K562 (cell line): ENCODE measurements at regions not wholly inside any gene's neighbourhood (a gene's known extent, or its start where the extent isn't known, plus 50 kb on each side); places are given as distances from the start of the nearest gene placed in this dataset.

Experiments
- ATF7 ChIP-seq: fragments of 450-650 bp; IDR thresholded peaks from 2 replicates; pipeline ENCODE4 v1.7.1; 2014; ENCODE audit warnings: mild to moderate bottlenecking, moderate library complexity
- FOXM1 ChIP-seq, 2 experiments: fragments of 450-650 bp in 1 of 2; sonication (generic) in 1 of 2; formaldehyde crosslinking in 1 of 2; IDR thresholded peaks; 2 replicates each; pipeline versions ENCODE4 v1.6.1 to v1.9.0; 2017 to 2022; ENCODE audit warnings: low read depth in 2 of 2, mild to moderate bottlenecking in 2 of 2, missing genetic modification reagents in 1 of 2, moderate library complexity in 1 of 2
- JUND ChIP-seq, 2 experiments: IDR thresholded peaks; 2 replicates in 1 of 2; 3 replicates in 1 of 2; pipeline ENCODE4 v1.6.1; 2011; ENCODE audit warnings: borderline replicate concordance in 2 of 2, low read depth in 2 of 2, low read length in 2 of 2, improper control_type of control experiment in 1 of 2, missing biosample characterization in 1 of 2, missing genetic modification characterization in 1 of 2, missing genetic modification reagents in 1 of 2
- NFIX ChIP-seq: fragments of 250-450 bp; sonication (Bioruptor Pico); IDR thresholded peaks from 2 replicates; pipeline ENCODE4 v1.4.0; 2020; ENCODE audit warnings: low read depth, mild to moderate bottlenecking, moderate library complexity
- SAFB2 ChIP-seq: fragments of 200-400 bp; formaldehyde crosslinking; IDR thresholded peaks from 2 replicates; pipeline ENCODE4 v1.6.1; 2018; ENCODE audit warnings: borderline replicate concordance, low read length, low read depth, moderate library complexity; ENCODE audit not compliant: severe bottlenecking
- SIN3A ChIP-seq, 2 experiments: fragments of 150-350 bp in 1 of 2; IDR thresholded peaks; 2 replicates each; pipeline ENCODE4 v1.6.1; 2011 to 2016; ENCODE audit warnings: borderline replicate concordance in 2 of 2, low read depth in 2 of 2, low read length in 2 of 2, mild to moderate bottlenecking in 2 of 2, moderate library complexity in 2 of 2; ENCODE audit not compliant: control insufficient read depth in 1 of 2
- TAF1 ChIP-seq: IDR thresholded peaks from 2 replicates; pipeline ENCODE4 v1.6.1; 2011; ENCODE audit warnings: mild to moderate bottlenecking, low read length, moderate library complexity; ENCODE audit not compliant: insufficient read depth, control insufficient read depth, severe bottlenecking; ENCODE audit errors: extremely low read depth
- ZC3H8 ChIP-seq: fragments of 450-650 bp; IDR thresholded peaks from 2 replicates; pipeline ENCODE4 v1.6.1; 2017
- ZNF165 ChIP-seq: fragments of 250-450 bp; sonication (Bioruptor Pico); IDR thresholded peaks from 2 replicates; pipeline ENCODE4 v1.4.0; 2020; ENCODE audit warnings: borderline replicate concordance
- ZNF23 ChIP-seq: fragments of 250-450 bp; sonication (Bioruptor Pico); IDR thresholded peaks from 2 replicates; pipeline ENCODE4 v1.4.0; 2020; ENCODE audit warnings: mild to moderate bottlenecking
- ZNF384 ChIP-seq: IDR thresholded peaks from 2 replicates; pipeline ENCODE4 v1.6.1; 2012; ENCODE audit warnings: low read depth, low read length, improper control_type of control experiment
- TF ChIP-seq, protein P1 (sequence below): sonication (generic); formaldehyde crosslinking; IDR thresholded peaks from 2 replicates; pipeline ENCODE4 v1.8.1; 2022; ENCODE audit warnings: missing genetic modification reagents
- TF ChIP-seq, protein P2 (sequence below): fragments of 450-650 bp; conservative IDR thresholded peaks from 2 replicates; pipeline ENCODE4 v1.6.1; 2016; ENCODE audit warnings: missing genetic modification characterization, low read depth, mild to moderate bottlenecking, control low read depth, missing compliant biosample characterization
- TF ChIP-seq, protein P3 (sequence below): sonication (generic); formaldehyde crosslinking; IDR thresholded peaks from 2 replicates; pipeline ENCODE4 v1.5.0; 2020; ENCODE audit warnings: missing genetic modification reagents

DNA sequence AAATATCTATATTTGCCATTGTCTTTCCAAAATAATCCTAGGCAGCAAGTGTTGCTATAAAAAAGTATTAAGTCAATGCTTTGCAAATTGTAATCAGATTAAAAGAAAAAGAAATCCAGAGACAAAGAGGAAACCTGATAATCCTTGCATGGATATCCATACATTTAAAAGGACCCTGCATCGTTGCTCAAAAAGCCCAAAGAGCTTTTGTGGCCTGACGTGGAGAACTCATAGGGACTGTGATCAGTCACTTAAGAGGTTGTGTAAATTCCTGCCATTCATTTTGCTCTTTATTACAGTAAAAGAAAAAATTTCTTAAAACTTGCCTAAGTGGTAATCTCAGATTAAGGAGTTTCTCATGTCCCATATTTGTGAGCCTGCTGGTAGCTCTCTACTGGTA, 392.6 kb downstream of the C12orf75 start:
- TF ChIP-seq ZC3H8, result no peak
- no peak for TF ChIP-seq ZNF384
- TF ChIP-seq ZNF23 (CRISPR knock-in tag), result no peak
- no peak for TF ChIP-seq SAFB2
- TF ChIP-seq FOXM1 (IDR thresholded peaks at IDR 0.05; ENCODE audit: low read depth), result no peak
- TF ChIP-seq FOXM1 (CRISPR knock-in tag; IDR thresholded peaks at IDR 0.05; ENCODE audit: low read depth), result no peak
- no peak for TF ChIP-seq ZNF165
- TF ChIP-seq JUND (IDR thresholded peaks at IDR 0.05; ENCODE audit: borderline replicate concordance, low read depth, low read length), result no peak
- TF ChIP-seq JUND (tag; IDR thresholded peaks at IDR 0.05; ENCODE audit: borderline replicate concordance, low read depth, low read length), result no peak
- TF ChIP-seq ATF7, result no peak
- TF ChIP-seq NFIX, result no peak
- TF ChIP-seq, protein P1, sequence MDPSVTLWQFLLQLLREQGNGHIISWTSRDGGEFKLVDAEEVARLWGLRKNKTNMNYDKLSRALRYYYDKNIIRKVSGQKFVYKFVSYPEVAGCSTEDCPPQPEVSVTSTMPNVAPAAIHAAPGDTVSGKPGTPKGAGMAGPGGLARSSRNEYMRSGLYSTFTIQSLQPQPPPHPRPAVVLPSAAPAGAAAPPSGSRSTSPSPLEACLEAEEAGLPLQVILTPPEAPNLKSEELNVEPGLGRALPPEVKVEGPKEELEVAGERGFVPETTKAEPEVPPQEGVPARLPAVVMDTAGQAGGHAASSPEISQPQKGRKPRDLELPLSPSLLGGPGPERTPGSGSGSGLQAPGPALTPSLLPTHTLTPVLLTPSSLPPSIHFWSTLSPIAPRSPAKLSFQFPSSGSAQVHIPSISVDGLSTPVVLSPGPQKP, result no peak
- TF ChIP-seq, protein P2, sequence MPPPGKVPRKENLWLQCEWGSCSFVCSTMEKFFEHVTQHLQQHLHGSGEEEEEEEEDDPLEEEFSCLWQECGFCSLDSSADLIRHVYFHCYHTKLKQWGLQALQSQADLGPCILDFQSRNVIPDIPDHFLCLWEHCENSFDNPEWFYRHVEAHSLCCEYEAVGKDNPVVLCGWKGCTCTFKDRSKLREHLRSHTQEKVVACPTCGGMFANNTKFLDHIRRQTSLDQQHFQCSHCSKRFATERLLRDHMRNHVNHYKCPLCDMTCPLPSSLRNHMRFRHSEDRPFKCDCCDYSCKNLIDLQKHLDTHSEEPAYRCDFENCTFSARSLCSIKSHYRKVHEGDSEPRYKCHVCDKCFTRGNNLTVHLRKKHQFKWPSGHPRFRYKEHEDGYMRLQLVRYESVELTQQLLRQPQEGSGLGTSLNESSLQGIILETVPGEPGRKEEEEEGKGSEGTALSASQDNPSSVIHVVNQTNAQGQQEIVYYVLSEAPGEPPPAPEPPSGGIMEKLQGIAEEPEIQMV (tag), result no peak
- TF ChIP-seq TAF1, result no peak
- TF ChIP-seq SIN3A (IDR thresholded peaks at IDR 0.05; ENCODE audit: borderline replicate concordance in 2 of 2, control insufficient read depth in 1 of 2, low read depth in 2 of 2, low read length in 2 of 2), result no peak
- TF ChIP-seq, protein P3, sequence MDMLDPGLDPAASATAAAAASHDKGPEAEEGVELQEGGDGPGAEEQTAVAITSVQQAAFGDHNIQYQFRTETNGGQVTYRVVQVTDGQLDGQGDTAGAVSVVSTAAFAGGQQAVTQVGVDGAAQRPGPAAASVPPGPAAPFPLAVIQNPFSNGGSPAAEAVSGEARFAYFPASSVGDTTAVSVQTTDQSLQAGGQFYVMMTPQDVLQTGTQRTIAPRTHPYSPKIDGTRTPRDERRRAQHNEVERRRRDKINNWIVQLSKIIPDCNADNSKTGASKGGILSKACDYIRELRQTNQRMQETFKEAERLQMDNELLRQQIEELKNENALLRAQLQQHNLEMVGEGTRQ (CRISPR knock-in tag), result no peak
